Left ventricle myocardium inferior (tissue), 1 donor: ENCODE measurements at regions not wholly inside any gene's neighbourhood (a gene's known extent, or its start where the extent isn't known, plus 50 kb on each side); places are given as distances from the start of the nearest gene placed in this dataset.

ENCODE experiments used
- DNase-seq: peaks from one replicate; pipeline ENCODE4 v3.0.0-alpha.2; 2020
- H3K27ac ChIP-seq: fragments of 200-600 bp; replicated peaks from 2 replicates; pipeline ENCODE4 v1.8.0; 2021
- H3K27me3 ChIP-seq: fragments of 200-600 bp; 2 replicates; pipeline ENCODE4 v1.8.0; 2021; ENCODE audit warnings: low read depth
- H3K36me3 ChIP-seq: fragments of 200-600 bp; 2 replicates; pipeline ENCODE4 v1.8.0; 2021
- H3K4me1 ChIP-seq: fragments of 200-600 bp; 2 replicates; pipeline ENCODE4 v1.8.0; 2021
- H3K4me3 ChIP-seq: fragments of 200-600 bp; 2 replicates; pipeline ENCODE4 v1.8.0; 2021; ENCODE audit warnings: mild to moderate bottlenecking, moderate library complexity
- H3K9me3 ChIP-seq: fragments of 200-600 bp; replicated peaks from 2 replicates; pipeline ENCODE4 v1.8.0; 2021
- intact Hi-C: fragments of 100-400 bp; cut with micrococcal nuclease; formaldehyde crosslinking; loops from one replicate; pipeline ENCODE4 v1.11.0; 2022
- TF ChIP-seq, protein P1 (sequence below): fragments of 200-600 bp; IDR thresholded peaks from 2 replicates; pipeline ENCODE4 v1.8.0; 2021; ENCODE audit warnings: antibody characterized with exemption, mild to moderate bottlenecking, borderline replicate concordance
- donor health status: DM: no; HTN: yes; CAD: no; lungs with severe emphysema.

- H3K4me1 ChIP-seq = no peaks in the 10 kb centered on the region
- no peaks in the 10 kb centered on the region for H3K27me3 ChIP-seq
- intact Hi-C loops = no loop called here
- no peaks in the 10 kb centered on the region for H3K36me3 ChIP-seq
- no peak for DNase-seq
- no peak overlapping the region for H3K4me3 ChIP-seq
- TF ChIP-seq, protein P1, sequence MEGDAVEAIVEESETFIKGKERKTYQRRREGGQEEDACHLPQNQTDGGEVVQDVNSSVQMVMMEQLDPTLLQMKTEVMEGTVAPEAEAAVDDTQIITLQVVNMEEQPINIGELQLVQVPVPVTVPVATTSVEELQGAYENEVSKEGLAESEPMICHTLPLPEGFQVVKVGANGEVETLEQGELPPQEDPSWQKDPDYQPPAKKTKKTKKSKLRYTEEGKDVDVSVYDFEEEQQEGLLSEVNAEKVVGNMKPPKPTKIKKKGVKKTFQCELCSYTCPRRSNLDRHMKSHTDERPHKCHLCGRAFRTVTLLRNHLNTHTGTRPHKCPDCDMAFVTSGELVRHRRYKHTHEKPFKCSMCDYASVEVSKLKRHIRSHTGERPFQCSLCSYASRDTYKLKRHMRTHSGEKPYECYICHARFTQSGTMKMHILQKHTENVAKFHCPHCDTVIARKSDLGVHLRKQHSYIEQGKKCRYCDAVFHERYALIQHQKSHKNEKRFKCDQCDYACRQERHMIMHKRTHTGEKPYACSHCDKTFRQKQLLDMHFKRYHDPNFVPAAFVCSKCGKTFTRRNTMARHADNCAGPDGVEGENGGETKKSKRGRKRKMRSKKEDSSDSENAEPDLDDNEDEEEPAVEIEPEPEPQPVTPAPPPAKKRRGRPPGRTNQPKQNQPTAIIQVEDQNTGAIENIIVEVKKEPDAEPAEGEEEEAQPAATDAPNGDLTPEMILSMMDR = no peak
- no peaks in the 10 kb centered on the region for H3K9me3 ChIP-seq
- H3K27ac ChIP-seq = no peak overlapping the region
These were observed 101.8 kb upstream of the NPAS2 start for GRCh38 chr2:100718065-100718629.

- peaks cover 6% of the 10 kb centered on the region for H3K27me3 ChIP-seq
- no peak overlapping the region for H3K4me3 ChIP-seq
- no peaks in the 10 kb centered on the region for H3K9me3 ChIP-seq
- H3K4me1 ChIP-seq = no peaks in the 10 kb centered on the region
- intact Hi-C loops = no loop called here
- H3K36me3 ChIP-seq = no peaks in the 10 kb centered on the region
- TF ChIP-seq, protein P1 = no peak
- no peak for DNase-seq
- H3K27ac ChIP-seq = no peak overlapping the region
These were observed 99.5 kb upstream of the NPAS2 start for GRCh38 chr2:100720445-100720844.

- no peak overlapping the region for H3K4me3 ChIP-seq
- peaks cover 6% of the 10 kb centered on the region for H3K27me3 ChIP-seq
- H3K4me1 ChIP-seq = no peaks in the 10 kb centered on the region
- TF ChIP-seq, protein P1 = no peak
- no peak for DNase-seq
- no peaks in the 10 kb centered on the region for H3K9me3 ChIP-seq
- intact Hi-C loops = no loop called here
- H3K27ac ChIP-seq = no peak overlapping the region
- no peaks in the 10 kb centered on the region for H3K36me3 ChIP-seq
These were observed 98.2 kb upstream of the NPAS2 start for GRCh38 chr2:100721693-100722092.

- Histone ChIP-seq H3K36me3 (no peaks in the 10 kb centered on the region), H3K9me3 (no peaks in the 10 kb centered on the region), H3K4me3 (no peak overlapping the region), H3K27ac (no peak overlapping the region), H3K27me3 (peaks cover 6% of the 10 kb centered on the region), H3K4me1 (no peaks in the 10 kb centered on the region)
- intact Hi-C loops = no loop called here
- TF ChIP-seq, protein P1 = no peak
- no peak for DNase-seq
These were observed 97.8 kb upstream of the NPAS2 start for GRCh38 chr2:100722125-100722524.

- Histone ChIP-seq H3K36me3 (no peaks in the 10 kb centered on the region), H3K4me1 (no peaks in the 10 kb centered on the region), H3K4me3 (no peak overlapping the region), H3K27ac (no peak overlapping the region), H3K27me3 (peaks cover 6% of the 10 kb centered on the region), H3K9me3 (peaks cover 6% of the 10 kb centered on the region)
- TF ChIP-seq, protein P1 = no peak
- DNase-seq = no peak
- intact Hi-C loops = no loop called here
These were observed 93.1 kb upstream of the NPAS2 start for GRCh38 chr2:100726866-100727265.
